Vagina (tissue), 2 donors: ENCODE measurements at regions not wholly inside any gene's neighbourhood (a gene's known extent, or its start where the extent isn't known, plus 50 kb on each side); places are given as distances from the start of the nearest gene placed in this dataset.

Experiments used
- DNase-seq, 2 donors: peaks; one replicate each; pipeline ENCODE4 v3.0.0-alpha.2; 2017; ENCODE audit errors: extremely low spot score in 2 of 2
- H3K27ac ChIP-seq: fragments of 200-600 bp; sonication (generic); one replicate; pipeline ENCODE4 v1.5.1; 2019
- H3K27me3 ChIP-seq: fragments of 200-600 bp; sonication (generic); one replicate; pipeline ENCODE4 v1.5.1; 2019
- H3K36me3 ChIP-seq, 2 donors: fragments of 200-600 bp; sonication (generic); one replicate each; pipeline ENCODE4 v1.5.1; 2017 to 2019
- H3K4me1 ChIP-seq: fragments of 200-600 bp; sonication (generic); one replicate; pipeline ENCODE4 v1.5.1; 2019
- H3K4me3 ChIP-seq, 2 donors: fragments of 200-600 bp; sonication (generic); 1 replicate in 1 of 2; 2 replicates in 1 of 2; pipeline ENCODE4 v1.5.1; 2016 to 2019
- H3K9me3 ChIP-seq: fragments of 200-600 bp; sonication (generic); one replicate; pipeline ENCODE4 v1.5.1; 2019
- CTCF ChIP-seq, 3 experiments: fragments of 450-650 bp in 2 of 3; fragments of 200-600 bp in 1 of 3; sonication (generic) in 1 of 3; IDR thresholded peaks; one replicate each; pipeline ENCODE4 v1.5.1; 2017 to 2019; ENCODE audit warnings: antibody characterized with exemption in 3 of 3, mild to moderate bottlenecking in 2 of 3, moderate library complexity in 2 of 3
- POLR2A ChIP-seq, 2 donors: fragments of 450-650 bp; IDR thresholded peaks; one replicate each; pipeline ENCODE4 v1.6.1; 2017; ENCODE audit warnings: antibody characterized with exemption in 2 of 2, mild to moderate bottlenecking in 2 of 2, moderate library complexity in 2 of 2
- POLR2AphosphoS5 ChIP-seq, 2 donors: sonication (generic); formaldehyde crosslinking; IDR thresholded peaks; one replicate each; pipeline ENCODE4 v1.9.0; 2017; ENCODE audit warnings: antibody characterized with exemption in 2 of 2, mild to moderate bottlenecking in 2 of 2, low read depth in 1 of 2; ENCODE audit not compliant: insufficient read depth in 1 of 2
- intact Hi-C: fragments of 100-400 bp; cut with DNase I; formaldehyde crosslinking; loops from one replicate; pipeline ENCODE4 v1.15.1; 2023

GRCh38 chr10:78472551-78472890 is 438.9 kb downstream of the RPS24 start:
- intact Hi-C loops: no loop called here

GRCh38 chr10:78473006-78473405 is 439.3 kb downstream of the RPS24 start:
- Histone ChIP-seq H3K27me3 (no peaks in the 10 kb centered on the region), H3K4me3 (no peak overlapping the region), H3K9me3 (no peaks in the 10 kb centered on the region), H3K4me1 (peaks cover 12% of the 10 kb centered on the region), H3K27ac (no peak overlapping the region), H3K36me3 (no peaks in the 10 kb centered on the region)
- intact Hi-C loops: no loop called here
- peak in 1 of 2 donors; percentile 58 for DNase-seq
- TF ChIP-seq POLR2AphosphoS5 (IDR thresholded peaks at IDR 0.05; ENCODE audit: insufficient read depth in 1 of 2, low read depth in 1 of 2) (no peak), POLR2A (IDR thresholded peaks at IDR 0.05) (no peak)

More at GRCh38 chr10:78472551-78472890, 438.9 kb downstream of the RPS24 start:
- Histone ChIP-seq H3K9me3 (no peaks in the 10 kb centered on the region), H3K27ac (no peak overlapping the region), H3K27me3 (no peaks in the 10 kb centered on the region), H3K36me3 (no peaks in the 10 kb centered on the region), H3K4me1 (peaks cover 12% of the 10 kb centered on the region), H3K4me3 (no peak overlapping the region)
- no peak for DNase-seq
- TF ChIP-seq CTCF (IDR thresholded peaks at IDR 0.05) (no peak), POLR2AphosphoS5 (IDR thresholded peaks at IDR 0.05; ENCODE audit: insufficient read depth in 1 of 2, low read depth in 1 of 2) (peak in 1 of 2 donors; percentile 21)

- no peak for TF ChIP-seq POLR2A (IDR thresholded peaks at IDR 0.05)
- TF ChIP-seq CTCF (IDR thresholded peaks at IDR 0.05): no peak
- TF ChIP-seq POLR2AphosphoS5 (IDR thresholded peaks at IDR 0.05; ENCODE audit: insufficient read depth in 1 of 2, low read depth in 1 of 2): no peak
- intact Hi-C loops: no loop called here
- peak in 1 of 2 donors; percentile 40 for DNase-seq
Measured at GRCh38 chr10:78474743-78475142, 441.1 kb downstream of the RPS24 start.

GRCh38 chr10:78475437-78475836 is 441.8 kb downstream of the RPS24 start:
- Histone ChIP-seq H3K36me3 (no peaks in the 10 kb centered on the region), H3K4me3 (no peak overlapping the region), H3K27me3 (no peaks in the 10 kb centered on the region), H3K4me1 (peaks cover 12% of the 10 kb centered on the region), H3K9me3 (no peaks in the 10 kb centered on the region), H3K27ac (no peak overlapping the region)
- intact Hi-C loops: no loop called here
- no peak for TF ChIP-seq CTCF (IDR thresholded peaks at IDR 0.05)
- no peak for TF ChIP-seq POLR2AphosphoS5 (IDR thresholded peaks at IDR 0.05; ENCODE audit: insufficient read depth in 1 of 2, low read depth in 1 of 2)
- no peak for TF ChIP-seq POLR2A (IDR thresholded peaks at IDR 0.05)
- no peak for DNase-seq

More at GRCh38 chr10:78474743-78475142, 441.1 kb downstream of the RPS24 start:
- Histone ChIP-seq H3K27ac (no peak overlapping the region), H3K36me3 (no peaks in the 10 kb centered on the region), H3K27me3 (no peaks in the 10 kb centered on the region), H3K4me3 (no peak overlapping the region), H3K4me1 (peaks cover 12% of the 10 kb centered on the region), H3K9me3 (no peaks in the 10 kb centered on the region)

GRCh38 chr10:78476156-78476555 is 442.5 kb downstream of the RPS24 start:
- intact Hi-C loops: no loop called here
- Histone ChIP-seq H3K36me3 (no peaks in the 10 kb centered on the region), H3K9me3 (no peaks in the 10 kb centered on the region), H3K4me3 (no peak overlapping the region), H3K27me3 (no peaks in the 10 kb centered on the region), H3K27ac (no peak overlapping the region), H3K4me1 (peaks cover 11% of the 10 kb centered on the region)
- TF ChIP-seq POLR2AphosphoS5 (IDR thresholded peaks at IDR 0.05; ENCODE audit: insufficient read depth in 1 of 2, low read depth in 1 of 2) (no peak), CTCF (IDR thresholded peaks at IDR 0.05) (no peak), POLR2A (IDR thresholded peaks at IDR 0.05) (no peak)
- DNase-seq: no peak
